ENCODE measurements at regions not wholly inside any gene's neighbourhood (a gene's known extent, or its start where the extent isn't known, plus 50 kb on each side); places are given as distances from the start of the nearest gene placed in this dataset.
"Not testable (repeated sequence)": the region's sequence is repeated elsewhere in the genome, so short reads cannot be mapped to it uniquely, and the experiment has no call there.

DNA sequence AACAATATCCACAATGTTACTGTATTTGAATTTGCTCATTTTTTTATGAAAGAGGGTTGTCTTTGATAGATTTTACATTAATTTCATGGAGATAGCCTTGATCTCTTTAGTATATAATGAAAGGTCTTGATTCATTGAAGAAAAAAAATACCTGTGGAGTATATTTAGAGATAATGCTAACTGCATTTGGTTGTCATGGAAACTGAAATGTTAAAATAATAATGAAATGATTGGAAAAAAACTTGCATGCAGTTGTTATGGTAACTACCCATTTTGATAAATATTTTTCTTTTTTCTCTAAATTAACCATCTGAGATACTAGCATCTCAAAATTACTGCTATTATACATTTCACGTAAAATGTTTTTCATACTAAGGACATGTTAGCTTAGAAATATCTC is 712.7 kb upstream of the FAM98A start:
- no peak for DNase-seq
- intact Hi-C loops (cut with DNase I), result no loop called here

- intact Hi-C loops (cut with DNase I), result no loop called here
These were observed 709.0 kb upstream of the FAM98A start for GRCh38 chr2:34308140-34308539.

DNA sequence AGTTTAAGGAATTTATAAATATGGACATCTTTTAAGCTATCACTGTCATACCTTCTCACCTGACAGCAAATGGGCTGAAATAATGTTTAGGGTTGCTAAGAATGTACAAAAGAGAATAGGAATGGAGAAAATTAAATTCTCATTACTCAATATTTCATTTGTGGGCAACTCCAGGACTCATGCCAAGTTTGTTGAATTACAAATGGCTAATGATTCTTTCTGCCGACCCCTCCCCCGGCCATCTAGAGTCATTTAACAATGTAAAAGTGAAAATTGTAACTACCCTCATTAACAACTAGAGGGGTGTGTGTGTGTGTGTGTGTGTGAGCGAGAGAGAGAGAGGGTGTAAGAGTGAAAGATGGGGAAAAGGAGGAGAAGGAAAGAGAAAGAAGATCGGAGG is 708.5 kb upstream of the FAM98A start:
- no peak for DNase-seq
- intact Hi-C loops (cut with DNase I), result no loop called here

More at GRCh38 chr2:34308140-34308539, 709.0 kb upstream of the FAM98A start:
- no peak for DNase-seq

GRCh38 chr2:34306745-34307144 is 707.6 kb upstream of the FAM98A start:
- intact Hi-C loops (cut with DNase I), result no loop called here
- DNase-seq, result no peak

GRCh38 chr2:34305587-34305986 is 706.5 kb upstream of the FAM98A start:
- intact Hi-C loops (cut with DNase I), result no loop called here
- no peak for DNase-seq

DNA sequence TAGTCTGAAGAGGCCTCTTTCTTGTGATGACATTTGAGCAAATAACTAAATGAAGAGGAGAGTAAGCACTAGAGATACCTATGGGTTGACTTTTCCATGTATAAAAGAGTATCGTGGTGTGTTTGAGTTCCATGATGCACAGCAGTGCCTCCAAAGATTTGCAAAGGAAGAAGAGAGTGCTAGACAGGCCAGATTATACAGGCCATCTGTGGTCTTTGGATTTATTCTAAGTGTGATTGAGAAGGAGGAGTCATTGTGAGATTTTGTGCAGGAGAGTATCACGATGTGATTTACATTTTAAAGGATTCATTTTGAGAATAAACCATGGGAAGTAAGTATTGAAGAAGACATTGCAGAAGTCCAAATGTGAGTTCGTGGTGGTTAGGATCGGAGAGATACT is 695.9 kb upstream of the FAM98A start:
- DNase-seq, result no peak
- intact Hi-C loops (cut with DNase I), result no loop called here

DNA sequence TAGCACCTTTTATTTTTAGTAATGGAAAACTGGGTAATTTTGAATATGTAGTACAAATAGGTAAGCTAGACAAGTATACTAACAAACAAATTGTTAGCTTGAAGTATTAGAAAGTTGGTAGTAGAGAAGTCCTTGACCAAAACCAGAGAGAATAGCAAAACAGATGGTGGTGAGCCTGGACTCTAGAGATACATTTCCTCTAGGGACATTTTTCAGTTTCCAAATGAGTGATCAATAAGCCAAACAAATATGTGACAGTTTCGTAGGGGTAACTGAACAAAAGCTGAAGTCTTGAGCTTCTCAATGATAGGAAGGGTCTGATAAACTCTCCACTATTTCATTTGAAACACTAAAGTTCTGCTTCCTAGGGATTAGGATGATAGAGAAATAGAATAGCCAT is 692.0 kb upstream of the FAM98A start:
- DNase-seq, result no peak
- intact Hi-C loops (cut with DNase I), result no loop called here

DNA sequence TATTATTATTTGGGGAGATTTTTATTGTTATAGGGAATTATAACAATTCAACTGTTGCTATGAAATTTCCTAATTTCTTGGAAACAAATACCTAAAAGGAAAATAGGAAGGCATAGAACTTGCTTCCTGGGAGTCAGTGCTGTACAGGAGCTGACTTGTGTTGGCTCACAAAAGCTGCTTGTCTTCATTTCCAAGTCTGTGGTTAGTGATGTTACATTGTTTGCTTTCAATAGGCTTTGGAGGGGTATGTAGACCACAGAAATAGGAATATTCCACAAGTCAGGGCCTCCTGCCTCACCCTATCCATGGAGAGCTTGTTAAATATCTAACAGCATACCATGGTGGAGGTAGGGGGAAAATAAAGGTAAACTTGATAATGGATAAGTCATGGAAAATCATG is 688.9 kb upstream of the FAM98A start:
- intact Hi-C loops (cut with DNase I), result no loop called here

GRCh38 chr2:34280606-34281005 is 681.5 kb upstream of the FAM98A start:
- intact Hi-C loops (cut with DNase I), result no loop called here
- DNase-seq, result no peak

More for the DNA sequence above, 688.9 kb upstream of the FAM98A start:
- DNase-seq, result no peak

DNA sequence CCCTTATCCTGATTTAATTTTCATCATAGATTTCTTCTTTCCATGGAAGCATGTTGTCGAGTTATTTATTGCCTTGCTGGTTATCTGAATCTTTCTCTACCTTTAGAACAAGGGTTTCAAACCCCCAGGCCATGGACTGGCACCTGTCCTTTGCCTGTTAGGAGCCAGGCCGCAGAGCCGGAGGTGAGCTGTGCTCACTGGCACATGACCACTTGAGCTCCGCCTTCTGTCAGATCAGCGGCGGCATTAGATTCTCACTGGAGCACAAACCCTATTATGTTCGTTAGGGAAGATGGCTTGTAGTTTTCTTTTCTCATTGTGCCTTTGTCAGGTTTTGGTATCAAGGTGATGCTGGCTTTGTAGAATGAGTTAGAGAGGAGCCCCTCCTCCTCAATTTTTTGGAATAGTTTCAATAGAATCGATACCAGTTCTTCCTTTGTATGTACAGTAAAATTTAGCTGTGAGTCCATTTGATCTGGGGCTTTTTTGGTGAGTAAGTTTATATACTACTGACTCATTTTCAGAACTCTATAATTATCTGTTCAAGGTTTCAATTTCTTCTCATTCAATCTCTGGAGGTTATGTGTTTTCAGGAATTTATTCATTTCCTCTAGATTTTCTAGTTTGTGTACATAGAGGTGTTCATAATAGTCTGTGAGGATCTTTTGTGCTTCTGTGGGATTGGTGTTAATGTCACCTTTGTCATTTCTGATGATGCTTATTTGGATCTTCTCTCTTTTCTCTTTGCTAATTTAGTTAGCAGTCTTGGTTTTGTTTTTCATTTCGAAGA is 668.0 kb upstream of the FAM98A start:
- intact Hi-C loops (cut with DNase I), result no loop called here
- DNase-seq, result no peak

- DNase-seq, result no peak
- intact Hi-C loops (cut with DNase I), result no loop called here
These were observed 662.6 kb upstream of the FAM98A start for GRCh38 chr2:34261701-34262100.

GRCh38 chr2:34254272-34254878 is 655.3 kb upstream of the FAM98A start:
- intact Hi-C loops (cut with DNase I), result no loop called here
- no peak for DNase-seq

- intact Hi-C loops (cut with DNase I), result no loop called here
- DNase-seq, result no peak
These were observed 653.0 kb upstream of the FAM98A start for GRCh38 chr2:34252111-34252510.

- no peak for DNase-seq
- intact Hi-C loops (cut with DNase I), result no loop called here
These were observed 652.5 kb upstream of the FAM98A start for GRCh38 chr2:34251578-34251977.

DNA sequence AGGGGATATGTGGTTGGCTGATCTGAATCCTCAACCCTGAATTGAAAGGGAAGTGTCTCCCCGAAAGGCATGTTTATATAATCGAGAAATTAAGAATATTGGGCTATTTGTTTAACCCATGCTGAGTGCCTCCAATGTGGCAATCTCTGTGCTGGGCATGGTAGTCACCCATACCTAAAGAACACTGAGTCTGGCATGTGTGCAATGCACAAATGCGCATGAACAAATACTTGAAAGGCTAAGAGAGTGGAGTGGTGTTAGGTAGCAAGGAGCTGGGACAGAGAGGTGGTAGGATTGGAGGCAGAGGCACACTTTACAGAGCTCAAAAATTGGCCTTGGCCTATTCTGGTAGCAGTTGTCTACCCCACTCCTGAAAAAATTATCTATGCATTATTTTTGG is 645.1 kb upstream of the FAM98A start:
- intact Hi-C loops (cut with DNase I), result no loop called here
- no peak for DNase-seq

DNA sequence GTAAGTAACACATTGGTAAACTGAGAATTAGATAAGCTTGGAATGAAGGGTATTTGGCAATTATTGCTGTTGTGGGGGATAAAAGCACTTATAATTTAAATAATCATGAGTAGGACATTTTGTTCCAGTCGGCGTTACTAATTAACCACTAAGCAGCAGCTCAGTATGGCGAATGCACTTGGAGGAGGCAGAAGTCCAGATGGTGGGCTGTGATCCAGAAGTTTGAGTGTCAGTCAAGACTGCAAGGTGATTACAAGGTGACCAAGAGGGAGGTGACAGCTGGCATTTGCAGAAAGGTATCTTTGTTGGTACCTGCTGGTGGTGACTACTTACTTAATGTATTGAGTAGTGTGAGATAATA is 643.6 kb upstream of the FAM98A start:
- no peak for DNase-seq
- intact Hi-C loops (cut with DNase I), result no loop called here

- DNase-seq, result peak in 1 of 10 donors; percentile 50
- intact Hi-C loops (cut with DNase I), result no loop called here
These were observed 643.0 kb upstream of the FAM98A start for GRCh38 chr2:34241905-34242762.

- intact Hi-C loops (cut with DNase I), result no loop called here
- DNase-seq, result no peak
These were observed 640.4 kb upstream of the FAM98A start for GRCh38 chr2:34239511-34239910.

GRCh38 chr2:34234823-34235222 is 635.7 kb upstream of the FAM98A start:
- intact Hi-C loops (cut with DNase I), result no loop called here
- DNase-seq, result no peak

DNA sequence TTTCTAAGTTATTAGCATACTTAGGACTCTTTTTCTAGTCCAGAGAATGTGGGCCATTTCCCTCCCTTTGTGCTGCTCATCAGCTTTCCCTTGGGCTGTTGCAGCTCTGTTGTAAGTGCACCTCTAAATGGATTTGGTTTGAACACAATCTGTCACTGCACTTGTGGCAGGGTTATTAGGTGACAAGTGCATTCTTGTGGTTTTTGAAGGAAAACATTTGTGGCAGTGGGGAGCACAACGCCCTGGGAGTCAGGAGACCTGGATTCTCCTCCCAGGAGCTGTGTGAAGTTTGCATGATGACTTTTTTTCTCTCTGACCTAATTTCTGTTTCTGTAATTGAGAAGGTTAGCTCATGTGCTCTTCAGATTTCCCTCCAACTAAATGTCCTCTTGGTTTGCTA is 630.9 kb upstream of the FAM98A start:
- DNase-seq, result no peak
- intact Hi-C loops (cut with DNase I), result no loop called here

GRCh38 chr2:34215174-34215573 is 616.1 kb upstream of the FAM98A start:
- DNase-seq, result no peak
- intact Hi-C loops (cut with DNase I), result no loop called here

DNA sequence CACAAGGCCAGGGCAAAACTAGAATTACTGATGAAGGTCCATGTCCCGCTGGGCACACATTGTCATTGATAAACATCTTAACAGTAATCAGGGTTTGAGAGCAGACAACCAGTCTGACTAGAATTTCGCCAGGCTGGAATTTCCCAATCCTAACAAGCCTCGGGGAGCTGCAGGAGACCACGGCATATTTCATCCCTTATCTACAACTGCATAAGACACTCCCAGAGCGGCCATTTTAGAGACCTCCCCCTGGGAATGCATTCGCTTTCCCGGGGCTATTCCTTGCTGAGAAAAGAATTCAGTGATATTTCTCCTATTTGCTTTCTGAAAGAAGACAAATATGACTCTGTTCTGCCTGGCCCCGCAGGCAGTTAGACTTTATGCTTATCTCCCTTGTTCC is 611.3 kb upstream of the FAM98A start:
- intact Hi-C loops (cut with DNase I); DNase-seq: not testable (repeated sequence)
